Natural killer cell (primary cell): ENCODE measurements at regions not wholly inside any gene's neighbourhood (a gene's known extent, or its start where the extent isn't known, plus 50 kb on each side); places are given as distances from the start of the nearest gene placed in this dataset.

Experiments used
- ATAC-seq, 3 donors: fragments of 150-1000 bp in 2 of 3; fragments of 200-7000 bp in 1 of 3; cut with Tn5 transposase; 1 replicate in 1 of 3; 2 replicates in 2 of 3; pipeline ENCODE4 v1.10.0; 2021; ENCODE audit warnings: mild to moderate bottlenecking in 2 of 3, moderate library complexity in 2 of 3
- DNase-seq, 2 donors: peaks; one replicate each; pipeline versions ENCODE4 v3.0.0 to v3.0.0-alpha.2; 2013 to 2021; ENCODE audit warnings: mixed read lengths in 1 of 2
- H3K27ac ChIP-seq: one replicate; pipeline ENCODE4 v1.5.1; 2013; ENCODE audit warnings: mild to moderate bottlenecking, low read length
- H3K27me3 ChIP-seq: one replicate; pipeline ENCODE4 v1.6.1; 2013; ENCODE audit warnings: low read length; ENCODE audit not compliant: control insufficient read depth, insufficient read depth
- H3K36me3 ChIP-seq: one replicate; pipeline ENCODE4 v1.6.1; 2013; ENCODE audit warnings: low read length; ENCODE audit not compliant: control insufficient read depth, insufficient read depth
- H3K4me1 ChIP-seq: one replicate; pipeline ENCODE4 v1.6.1; 2013; ENCODE audit warnings: low read length; ENCODE audit not compliant: control insufficient read depth, insufficient read depth
- H3K4me3 ChIP-seq: one replicate; pipeline ENCODE4 v1.5.1; 2013; ENCODE audit warnings: low read length
- H3K9me3 ChIP-seq: one replicate; pipeline ENCODE4 v1.6.1; 2013; ENCODE audit warnings: low read length; ENCODE audit not compliant: control insufficient read depth, insufficient read depth
- H3K27ac Mint-ChIP-seq, 2 donors: one replicate each; pipeline ENCODE4 v1.8.0; 2022; ENCODE audit warnings: mild to moderate bottlenecking in 2 of 2, mixed read lengths in 2 of 2, moderate library complexity in 1 of 2
- H3K27me3 Mint-ChIP-seq, 2 donors: one replicate each; pipeline ENCODE4 v1.8.0; 2022; ENCODE audit warnings: low read depth in 2 of 2, mixed read lengths in 2 of 2
- H3K36me3 Mint-ChIP-seq: one replicate; pipeline ENCODE4 v1.8.0; 2022; ENCODE audit warnings: mixed read lengths
- H3K4me1 Mint-ChIP-seq, 2 donors: one replicate each; pipeline ENCODE4 v1.8.0; 2022; ENCODE audit warnings: mixed read lengths in 2 of 2
- H3K4me3 Mint-ChIP-seq: one replicate; pipeline ENCODE4 v1.8.0; 2022; ENCODE audit warnings: mild to moderate bottlenecking, moderate library complexity, mixed read lengths
- H3K9me3 Mint-ChIP-seq, 2 donors: one replicate each; pipeline ENCODE4 v1.8.0; 2022; ENCODE audit warnings: mixed read lengths in 2 of 2
- CTCF ChIP-seq: fragments of 200-600 bp; IDR thresholded peaks from one replicate; pipeline ENCODE4 v1.8.0; 2022; ENCODE audit warnings: antibody characterized with exemption
- WGBS: methylation state at CpG from one replicate; pipeline ENCODE4 v1.1.7; 2013; ENCODE audit warnings: missing lambda C conversion rate; ENCODE audit not compliant: insufficient coverage; 5-methylcytosine and 5-hydroxymethylcytosine counted together
- intact Hi-C: fragments of 100-400 bp; cut with micrococcal nuclease; formaldehyde crosslinking; loops from one replicate; pipeline ENCODE4 v1.14.2; 2022

GRCh38 chr5:67262956-67263355 is 66.4 kb upstream of the CD180 start:
- no peak for TF ChIP-seq CTCF
- DNase-seq (no peak), ATAC-seq (no peak)
- Histone ChIP-seq H3K4me3 (no peak overlapping the region), H3K4me1 (no peaks in the 10 kb centered on the region), H3K36me3 (no peaks in the 10 kb centered on the region), H3K27ac (no peak overlapping the region), H3K27me3 (no peaks in the 10 kb centered on the region), H3K9me3 (no peaks in the 10 kb centered on the region)
- H3K4me3 Mint-ChIP-seq = no peak overlapping the region
- intact Hi-C loops = no loop called here
- H3K27me3 Mint-ChIP-seq = peaks cover 8 to 19% of the 10 kb centered on the region in 2 donors
- no peak overlapping the region for H3K27ac Mint-ChIP-seq
- no peaks in the 10 kb centered on the region for H3K36me3 Mint-ChIP-seq
- H3K9me3 Mint-ChIP-seq = no peaks in the 10 kb centered on the region
- H3K4me1 Mint-ChIP-seq = peaks cover 0 to 4% of the 10 kb centered on the region in 2 donors

GRCh38 chr5:67262206-67262605 is 65.6 kb upstream of the CD180 start:
- H3K27me3 ChIP-seq = no peaks in the 10 kb centered on the region
- Mint-ChIP-seq H3K27ac (no peak overlapping the region), H3K36me3 (no peaks in the 10 kb centered on the region), H3K4me3 (no peak overlapping the region), H3K9me3 (no peaks in the 10 kb centered on the region), H3K4me1 (peaks cover 0 to 4% of the 10 kb centered on the region in 2 donors), H3K27me3 (peaks cover 10 to 19% of the 10 kb centered on the region in 2 donors)
- no peaks in the 10 kb centered on the region for H3K36me3 ChIP-seq
- no peak for TF ChIP-seq CTCF
- ATAC-seq (peak in 1 of 3 donors; percentile 30), DNase-seq (no peak)
- H3K4me1 ChIP-seq = no peaks in the 10 kb centered on the region
- WGBS = 100% methylated on average over 4 of the region's 5 CpGs
- no peaks in the 10 kb centered on the region for H3K9me3 ChIP-seq
- intact Hi-C loops = no loop called here
- no peak overlapping the region for H3K4me3 ChIP-seq
- no peak overlapping the region for H3K27ac ChIP-seq

GRCh38 chr5:67259548-67260215 is 63.1 kb upstream of the CD180 start:
- Histone ChIP-seq H3K9me3 (no peaks in the 10 kb centered on the region), H3K27ac (no peak overlapping the region), H3K4me1 (no peaks in the 10 kb centered on the region), H3K4me3 (no peak overlapping the region), H3K27me3 (no peaks in the 10 kb centered on the region), H3K36me3 (no peaks in the 10 kb centered on the region)
- H3K36me3 Mint-ChIP-seq = no peaks in the 10 kb centered on the region
- TF ChIP-seq CTCF = no peak
- peaks cover 13 to 17% of the 10 kb centered on the region in 2 donors for H3K4me1 Mint-ChIP-seq
- H3K9me3 Mint-ChIP-seq = no peaks in the 10 kb centered on the region
- ATAC-seq (no peak), DNase-seq (no peak)
- H3K27me3 Mint-ChIP-seq = peaks cover 14 to 27% of the 10 kb centered on the region in 2 donors
- intact Hi-C loops = no loop called here
- no peak overlapping the region for H3K27ac Mint-ChIP-seq
- WGBS = 81% methylated on average over 5 of the region's 5 CpGs
- H3K4me3 Mint-ChIP-seq = no peak overlapping the region

GRCh38 chr5:67257500-67257899 is 60.9 kb upstream of the CD180 start:
- H3K4me1 Mint-ChIP-seq = peaks cover 13 to 17% of the 10 kb centered on the region in 2 donors
- no peaks in the 10 kb centered on the region for H3K36me3 ChIP-seq
- no peaks in the 10 kb centered on the region for H3K9me3 Mint-ChIP-seq
- H3K4me1 ChIP-seq = no peaks in the 10 kb centered on the region
- DNase-seq (no peak), ATAC-seq (no peak)
- no CpG with 5 or more reads among the region's 2 CpGs for WGBS
- peaks cover 11 to 18% of the 10 kb centered on the region in 2 donors for H3K27me3 Mint-ChIP-seq
- H3K9me3 ChIP-seq = no peaks in the 10 kb centered on the region
- no peak for TF ChIP-seq CTCF
- H3K36me3 Mint-ChIP-seq = no peaks in the 10 kb centered on the region
- no peaks in the 10 kb centered on the region for H3K27me3 ChIP-seq
- H3K27ac Mint-ChIP-seq = no peak overlapping the region
- H3K27ac ChIP-seq = no peak overlapping the region
- no peak overlapping the region for H3K4me3 Mint-ChIP-seq
- H3K4me3 ChIP-seq = no peak overlapping the region
- intact Hi-C loops = no loop called here
